OCI-LY1 (cell line): ENCODE measurements at regions not wholly inside any gene's neighbourhood (a gene's known extent, or its start where the extent isn't known, plus 50 kb on each side); places are given as distances from the start of the nearest gene placed in this dataset.

Experiments used
- H2AFZ ChIP-seq: fragments of 200-600 bp; sonication (generic), shearing (Covaris generic); 2 replicates; pipeline ENCODE4 v1.6.0; 2014; ENCODE audit warnings: antibody characterized with exemption, mild to moderate bottlenecking, low read length
- H3F3A ChIP-seq: fragments of 200-600 bp; sonication (generic), shearing (Covaris generic); 2 replicates; pipeline ENCODE4 v1.6.0; 2014; ENCODE audit warnings: mild to moderate bottlenecking, antibody characterized with exemption, low read length, moderate library complexity; ENCODE audit not compliant: insufficient read depth
- H3K27ac ChIP-seq: fragments of 200-600 bp; sonication (generic); 2 replicates; pipeline ENCODE4 v1.5.1; 2014; ENCODE audit warnings: low read length, mixed run types, mild to moderate bottlenecking, low read depth; ENCODE audit not compliant: poor library complexity, severe bottlenecking
- H3K27me3 ChIP-seq: fragments of 200-600 bp; sonication (generic); 2 replicates; pipeline ENCODE4 v1.6.0; 2014; ENCODE audit warnings: antibody characterized with exemption, mild to moderate bottlenecking, low read length, moderate library complexity; ENCODE audit not compliant: insufficient read depth
- H3K36me3 ChIP-seq: fragments of 200-600 bp; sonication (generic); 2 replicates; pipeline ENCODE4 v1.6.1; 2014; ENCODE audit warnings: mild to moderate bottlenecking, antibody characterized with exemption, low read length, moderate library complexity, mixed read lengths; ENCODE audit not compliant: insufficient read depth
- H3K4me1 ChIP-seq: fragments of 200-600 bp; sonication (generic); 2 replicates; pipeline ENCODE4 v1.5.1; 2014; ENCODE audit warnings: mild to moderate bottlenecking, low read length, moderate library complexity; ENCODE audit not compliant: insufficient read depth, severe bottlenecking
- H3K4me2 ChIP-seq: fragments of 200-600 bp; sonication (generic), shearing (Covaris generic); 2 replicates; pipeline ENCODE4 v1.6.1; 2014; ENCODE audit warnings: low read length
- H3K4me3 ChIP-seq: fragments of 200-600 bp; sonication (generic); 2 replicates; pipeline ENCODE4 v1.5.1; 2014; ENCODE audit warnings: low read length, low read depth, mild to moderate bottlenecking, mixed read lengths; ENCODE audit not compliant: poor library complexity, severe bottlenecking
- H3K79me2 ChIP-seq: fragments of 200-600 bp; shearing (Covaris generic); 2 replicates; pipeline ENCODE4 v1.6.1; 2016; ENCODE audit warnings: mixed run types, low read length, mixed read lengths; ENCODE audit not compliant: insufficient read depth
- H3K9ac ChIP-seq: fragments of 200-600 bp; sonication (generic), shearing (Covaris generic); 2 replicates; pipeline ENCODE4 v1.6.1; 2014; ENCODE audit warnings: mild to moderate bottlenecking, low read length, mixed read lengths
- H3K9me2 ChIP-seq: fragments of 200-600 bp; sonication (generic), shearing (Covaris generic); 2 replicates; pipeline ENCODE4 v1.6.1; 2014; ENCODE audit warnings: low read depth, mild to moderate bottlenecking, low read length, mixed read lengths
- H3K9me3 ChIP-seq: fragments of 200-600 bp; shearing (Covaris generic); 2 replicates; pipeline ENCODE4 v1.6.1; 2014; ENCODE audit warnings: low read length, mixed read lengths
- H4K20me1 ChIP-seq: fragments of 200-600 bp; sonication (generic), shearing (Covaris generic); 2 replicates; pipeline ENCODE4 v1.6.0; 2016; ENCODE audit warnings: mild to moderate bottlenecking, low read length; ENCODE audit not compliant: insufficient read depth
- EZH2 ChIP-seq: fragments of 200-600 bp; sonication (generic), shearing (Covaris generic); IDR thresholded peaks from 2 replicates; pipeline ENCODE4 v1.8.0; 2017; ENCODE audit warnings: borderline replicate concordance, mixed run types, mild to moderate bottlenecking, antibody characterized with exemption, low read length, moderate library complexity, mixed read lengths
- TF ChIP-seq, protein P1 (sequence below): fragments of 200-600 bp; sonication (generic), shearing (Covaris generic); IDR thresholded peaks from 2 replicates; pipeline ENCODE4 v1.5.1; 2017; ENCODE audit warnings: mild to moderate bottlenecking, antibody characterized with exemption, low read length, moderate library complexity, mixed read lengths

DNA sequence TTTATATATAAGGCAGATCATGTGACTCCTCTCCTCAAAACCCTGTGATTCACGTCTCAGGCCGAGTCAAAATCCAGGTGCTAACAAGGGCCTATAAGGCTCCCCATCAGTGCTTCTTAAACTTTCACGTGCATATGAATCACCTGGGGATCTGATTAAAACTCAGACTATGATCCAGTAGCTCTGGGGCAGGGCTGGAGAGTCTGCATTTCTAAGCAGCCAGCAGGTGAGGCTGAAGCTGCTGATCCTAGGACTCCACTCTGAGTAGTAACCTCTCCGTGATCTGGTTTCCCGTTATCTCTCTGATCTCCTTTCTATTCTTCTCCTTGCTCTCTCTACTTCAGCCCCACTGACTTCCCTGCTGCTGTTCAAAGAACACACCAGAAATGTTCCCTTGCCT is 252.4 kb upstream of the RPS6KA3 start:
- no peak overlapping the region for H3K9ac ChIP-seq
- H3K27me3 ChIP-seq: no peaks in the 10 kb centered on the region
- H4K20me1 ChIP-seq: no peaks in the 10 kb centered on the region
- TF ChIP-seq, protein P1, sequence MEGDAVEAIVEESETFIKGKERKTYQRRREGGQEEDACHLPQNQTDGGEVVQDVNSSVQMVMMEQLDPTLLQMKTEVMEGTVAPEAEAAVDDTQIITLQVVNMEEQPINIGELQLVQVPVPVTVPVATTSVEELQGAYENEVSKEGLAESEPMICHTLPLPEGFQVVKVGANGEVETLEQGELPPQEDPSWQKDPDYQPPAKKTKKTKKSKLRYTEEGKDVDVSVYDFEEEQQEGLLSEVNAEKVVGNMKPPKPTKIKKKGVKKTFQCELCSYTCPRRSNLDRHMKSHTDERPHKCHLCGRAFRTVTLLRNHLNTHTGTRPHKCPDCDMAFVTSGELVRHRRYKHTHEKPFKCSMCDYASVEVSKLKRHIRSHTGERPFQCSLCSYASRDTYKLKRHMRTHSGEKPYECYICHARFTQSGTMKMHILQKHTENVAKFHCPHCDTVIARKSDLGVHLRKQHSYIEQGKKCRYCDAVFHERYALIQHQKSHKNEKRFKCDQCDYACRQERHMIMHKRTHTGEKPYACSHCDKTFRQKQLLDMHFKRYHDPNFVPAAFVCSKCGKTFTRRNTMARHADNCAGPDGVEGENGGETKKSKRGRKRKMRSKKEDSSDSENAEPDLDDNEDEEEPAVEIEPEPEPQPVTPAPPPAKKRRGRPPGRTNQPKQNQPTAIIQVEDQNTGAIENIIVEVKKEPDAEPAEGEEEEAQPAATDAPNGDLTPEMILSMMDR: no peak
- no peak for TF ChIP-seq EZH2
- H3K79me2 ChIP-seq: no peaks in the 10 kb centered on the region
- no peaks in the 10 kb centered on the region for H3F3A ChIP-seq
- no peaks in the 10 kb centered on the region for H3K36me3 ChIP-seq
- H3K4me1 ChIP-seq: no peaks in the 10 kb centered on the region
- H3K4me2 ChIP-seq: no peak overlapping the region
- no peak overlapping the region for H3K4me3 ChIP-seq
- no peaks in the 10 kb centered on the region for H3K9me2 ChIP-seq
- H3K9me3 ChIP-seq: no peaks in the 10 kb centered on the region
- no peak overlapping the region for H2AFZ ChIP-seq
- no peak overlapping the region for H3K27ac ChIP-seq

DNA sequence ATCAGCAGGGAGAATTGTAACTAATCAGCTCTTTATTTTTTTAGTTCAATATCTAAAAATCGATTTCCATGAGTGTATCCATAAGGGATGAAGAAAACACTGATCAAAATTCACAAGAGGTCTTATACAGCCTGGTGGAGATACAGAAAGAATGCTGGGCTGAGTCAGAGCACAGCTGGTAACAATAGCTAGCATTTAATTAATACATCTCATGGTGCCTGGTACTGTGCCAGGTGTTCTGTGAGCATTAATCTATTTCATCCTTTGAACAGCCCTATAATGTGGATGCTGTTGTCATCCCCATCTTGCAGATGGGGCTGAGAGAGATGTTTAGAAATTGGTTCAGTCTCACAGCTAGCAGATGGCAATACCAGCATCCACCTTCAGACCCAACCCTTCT is 250.9 kb upstream of the RPS6KA3 start:
- TF ChIP-seq, protein P1: no peak
- TF ChIP-seq EZH2: no peak
- H3K27ac ChIP-seq: no peak overlapping the region
- no peaks in the 10 kb centered on the region for H3K9me2 ChIP-seq
- H3K27me3 ChIP-seq: no peaks in the 10 kb centered on the region
- H3K9me3 ChIP-seq: no peaks in the 10 kb centered on the region
- H3F3A ChIP-seq: no peaks in the 10 kb centered on the region
- H3K4me1 ChIP-seq: no peaks in the 10 kb centered on the region
- no peaks in the 10 kb centered on the region for H3K79me2 ChIP-seq
- no peak overlapping the region for H3K4me2 ChIP-seq
- no peak overlapping the region for H2AFZ ChIP-seq
- H3K4me3 ChIP-seq: no peak overlapping the region
- no peaks in the 10 kb centered on the region for H3K36me3 ChIP-seq
- H3K9ac ChIP-seq: no peak overlapping the region
- H4K20me1 ChIP-seq: no peaks in the 10 kb centered on the region

DNA sequence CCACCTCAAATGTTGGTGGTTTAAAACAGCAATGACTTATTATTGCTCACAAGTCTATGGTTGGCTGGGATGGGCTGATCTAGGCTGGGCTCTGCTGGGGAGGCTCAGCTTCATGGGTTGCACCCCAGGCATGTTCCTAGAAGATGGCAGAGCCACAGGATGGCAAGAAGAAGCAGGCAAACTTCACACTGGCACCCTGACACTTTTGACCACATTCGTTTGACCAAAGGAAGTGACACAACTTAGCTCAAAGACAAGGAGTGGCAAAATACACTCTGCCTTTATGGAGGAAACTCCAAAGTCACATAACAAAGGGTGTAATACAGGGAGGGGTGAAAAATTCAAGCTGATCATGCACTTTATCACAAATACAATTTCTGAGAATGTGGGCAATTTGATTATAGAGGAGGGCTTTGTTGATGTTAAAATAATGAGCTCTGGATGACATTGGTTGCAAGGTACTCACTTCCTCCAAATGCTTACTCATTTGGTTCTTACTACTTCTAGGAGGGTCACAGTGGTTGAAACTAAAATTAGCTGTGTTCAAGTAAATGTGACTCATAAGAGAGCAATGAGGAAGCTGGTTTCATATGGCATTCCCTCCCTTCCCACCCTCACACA is 249.2 kb upstream of the RPS6KA3 start:
- Histone ChIP-seq H3F3A (no peaks in the 10 kb centered on the region), H3K27ac (no peak overlapping the region), H3K9me3 (no peaks in the 10 kb centered on the region), H3K79me2 (no peaks in the 10 kb centered on the region), H3K4me1 (no peaks in the 10 kb centered on the region), H3K4me2 (no peak overlapping the region), H3K27me3 (no peaks in the 10 kb centered on the region), H2AFZ (no peak overlapping the region), H4K20me1 (no peaks in the 10 kb centered on the region), H3K36me3 (no peaks in the 10 kb centered on the region), H3K9ac (no peak overlapping the region), H3K4me3 (no peak overlapping the region), H3K9me2 (no peaks in the 10 kb centered on the region)
- TF ChIP-seq, protein P1: no peak
- no peak for TF ChIP-seq EZH2
